ENCODE measurements at regions not wholly inside any gene's neighbourhood (a gene's known extent, or its start where the extent isn't known, plus 50 kb on each side); places are given as distances from the start of the nearest gene placed in this dataset.

DNA sequence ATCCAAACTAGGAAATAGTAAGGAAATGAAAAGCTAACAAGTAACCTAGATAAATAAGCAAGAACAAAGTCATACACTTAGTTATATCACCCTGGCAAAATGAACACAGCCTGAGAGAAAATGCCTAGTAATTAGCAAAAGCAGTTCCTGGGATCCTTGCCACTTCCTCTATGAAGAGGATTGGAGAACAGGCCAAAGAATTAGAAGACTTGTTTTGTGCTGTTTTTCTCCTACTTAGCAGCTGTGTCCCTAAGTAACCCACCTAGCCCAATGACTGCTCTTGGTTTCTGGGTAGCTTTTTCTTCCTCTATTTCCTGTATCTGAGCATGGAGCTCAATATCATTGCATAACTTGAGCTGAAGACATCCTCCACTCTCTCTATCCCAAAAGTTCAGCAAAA, 713.9 kb downstream of the ETS1 start:
- Histone ChIP-seq H3K36me3 (no peaks in the 10 kb centered on the region), H3K9me3 (replicated peaks) (no peaks in the 10 kb centered on the region), H3K27me3 (no peaks in the 10 kb centered on the region), H3K4me3 (no peak overlapping the region), H3K4me1 (no peaks in the 10 kb centered on the region; the same call in none of the 2 replicates), H3K27ac (no peak overlapping the region)
- DNase-seq = no peak

DNA sequence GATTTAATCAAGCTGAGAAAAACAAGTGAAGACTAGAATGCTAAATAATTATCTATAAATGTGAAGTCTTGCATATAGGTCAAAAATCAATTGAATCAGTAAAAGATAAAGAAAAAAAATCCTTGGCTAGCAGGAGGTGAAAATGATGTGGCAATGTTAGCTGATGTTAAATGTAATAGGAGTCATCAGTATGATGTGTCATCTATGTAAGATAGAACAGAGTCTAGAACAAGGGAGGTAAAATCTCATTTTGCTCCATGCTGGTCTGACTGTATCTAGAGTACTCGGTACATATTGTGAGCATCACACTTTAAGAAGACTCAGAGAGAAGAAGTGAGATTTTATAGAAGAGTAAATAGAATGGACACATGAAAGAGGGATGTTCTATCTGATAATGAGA, 721.2 kb downstream of the ETS1 start:
- DNase-seq = no peak
- H3K4me3 ChIP-seq = no peak overlapping the region
- H3K4me1 ChIP-seq = no peaks in the 10 kb centered on the region
- no peaks in the 10 kb centered on the region for H3K36me3 ChIP-seq
- no peaks in the 10 kb centered on the region for H3K27me3 ChIP-seq
- no peaks in the 10 kb centered on the region for H3K9me3 ChIP-seq (replicated peaks)
- no peak overlapping the region for H3K27ac ChIP-seq

DNA sequence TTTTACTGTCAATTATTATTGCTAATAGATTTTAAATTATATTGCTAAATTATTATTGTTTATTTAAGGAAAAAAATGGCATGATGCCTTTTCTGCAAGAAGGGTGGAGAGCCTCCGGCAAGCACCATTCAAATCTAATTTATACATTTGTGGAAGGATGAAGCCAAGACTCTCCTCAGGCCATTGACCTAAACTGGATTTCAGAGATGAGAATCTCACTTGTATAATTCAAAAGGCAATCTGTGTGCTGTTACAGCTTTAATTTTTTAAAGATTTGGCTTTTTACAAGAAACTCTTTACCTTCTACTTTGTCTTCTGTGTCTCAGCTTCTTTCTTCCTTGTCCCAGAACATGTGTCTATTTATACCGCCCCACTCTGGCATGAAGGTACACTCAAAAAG, 722.5 kb downstream of the ETS1 start:
- no peak for DNase-seq
- no peak overlapping the region for H3K27ac ChIP-seq
- no peaks in the 10 kb centered on the region for H3K9me3 ChIP-seq (replicated peaks)
- H3K27me3 ChIP-seq = no peaks in the 10 kb centered on the region
- H3K4me3 ChIP-seq = no peak overlapping the region
- H3K36me3 ChIP-seq = no peaks in the 10 kb centered on the region
- H3K4me1 ChIP-seq = no peaks in the 10 kb centered on the region

DNA sequence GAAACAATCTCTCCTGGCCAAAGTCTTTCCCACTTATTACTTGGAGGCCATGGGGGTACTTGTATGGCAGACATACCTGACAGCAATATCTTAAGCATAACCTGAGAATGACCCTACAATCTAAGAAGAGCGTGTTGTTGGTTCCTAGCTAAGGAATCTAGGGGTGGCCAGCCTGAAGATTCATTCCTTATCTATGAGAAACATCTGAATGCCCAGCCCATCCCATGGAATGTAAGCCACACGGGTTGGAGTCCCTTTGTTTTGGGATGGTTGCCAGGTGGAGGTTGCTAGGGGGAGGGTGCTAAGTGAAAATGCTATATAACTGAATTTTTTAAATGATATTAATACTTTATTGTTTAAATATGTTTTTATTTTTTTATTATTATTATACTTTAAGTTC, 725.0 kb downstream of the ETS1 start:
- Histone ChIP-seq H3K9me3 (replicated peaks) (no peaks in the 10 kb centered on the region), H3K36me3 (no peaks in the 10 kb centered on the region), H3K27me3 (no peaks in the 10 kb centered on the region), H3K27ac (no peak overlapping the region), H3K4me1 (no peaks in the 10 kb centered on the region), H3K4me3 (no peak overlapping the region)
- DNase-seq = peak in 1 of 2 experiments; percentile 9

DNA sequence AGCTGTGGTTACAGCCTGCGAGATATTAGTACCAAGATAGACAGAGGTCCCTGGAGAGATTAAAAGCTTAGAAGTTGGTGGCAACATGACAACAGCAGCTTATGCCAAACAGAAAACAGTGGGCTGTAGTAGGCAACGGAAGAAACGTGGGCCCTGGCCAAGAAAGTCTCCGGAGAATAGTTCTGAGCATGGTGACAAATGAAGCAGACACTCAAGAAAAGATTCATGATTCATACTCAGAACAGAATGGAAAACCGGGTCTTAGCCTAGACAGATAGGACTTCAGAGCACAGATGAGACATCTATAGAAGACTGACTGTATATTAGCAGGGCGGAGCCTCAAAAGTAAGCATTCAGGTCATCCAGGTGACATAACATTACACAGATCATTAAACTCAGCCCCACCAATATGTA, 727.4 kb downstream of the ETS1 start:
- H3K4me1 ChIP-seq = no peaks in the 10 kb centered on the region
- H3K36me3 ChIP-seq = no peaks in the 10 kb centered on the region
- no peak overlapping the region for H3K4me3 ChIP-seq
- no peaks in the 10 kb centered on the region for H3K9me3 ChIP-seq (replicated peaks)
- H3K27me3 ChIP-seq = no peaks in the 10 kb centered on the region
- no peak overlapping the region for H3K27ac ChIP-seq
- DNase-seq = no peak

DNA sequence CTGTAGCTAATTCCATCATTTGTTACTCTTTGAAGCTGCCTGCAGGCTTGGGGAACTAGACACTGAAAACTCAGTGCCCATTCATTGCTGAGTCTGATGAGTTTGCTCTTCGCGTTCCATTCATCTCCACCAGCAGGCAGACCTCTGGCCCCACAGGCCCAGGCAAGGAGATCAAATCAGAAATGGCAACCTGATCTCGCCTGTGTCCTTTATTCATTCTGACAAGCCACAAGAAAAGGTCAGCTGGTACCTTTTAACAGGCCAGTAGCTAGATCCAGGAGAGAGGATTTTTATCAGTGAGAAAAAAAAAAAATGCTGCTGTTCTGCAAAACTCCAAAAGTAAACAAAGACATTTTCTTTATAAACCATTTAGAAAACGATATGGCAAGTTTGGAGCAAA, 742.5 kb downstream of the ETS1 start:
- no peak for DNase-seq
- Histone ChIP-seq H3K27ac (no peak overlapping the region), H3K36me3 (no peaks in the 10 kb centered on the region), H3K9me3 (replicated peaks) (no peaks in the 10 kb centered on the region), H3K4me3 (no peak overlapping the region), H3K4me1 (no peaks in the 10 kb centered on the region), H3K27me3 (no peaks in the 10 kb centered on the region)

DNA sequence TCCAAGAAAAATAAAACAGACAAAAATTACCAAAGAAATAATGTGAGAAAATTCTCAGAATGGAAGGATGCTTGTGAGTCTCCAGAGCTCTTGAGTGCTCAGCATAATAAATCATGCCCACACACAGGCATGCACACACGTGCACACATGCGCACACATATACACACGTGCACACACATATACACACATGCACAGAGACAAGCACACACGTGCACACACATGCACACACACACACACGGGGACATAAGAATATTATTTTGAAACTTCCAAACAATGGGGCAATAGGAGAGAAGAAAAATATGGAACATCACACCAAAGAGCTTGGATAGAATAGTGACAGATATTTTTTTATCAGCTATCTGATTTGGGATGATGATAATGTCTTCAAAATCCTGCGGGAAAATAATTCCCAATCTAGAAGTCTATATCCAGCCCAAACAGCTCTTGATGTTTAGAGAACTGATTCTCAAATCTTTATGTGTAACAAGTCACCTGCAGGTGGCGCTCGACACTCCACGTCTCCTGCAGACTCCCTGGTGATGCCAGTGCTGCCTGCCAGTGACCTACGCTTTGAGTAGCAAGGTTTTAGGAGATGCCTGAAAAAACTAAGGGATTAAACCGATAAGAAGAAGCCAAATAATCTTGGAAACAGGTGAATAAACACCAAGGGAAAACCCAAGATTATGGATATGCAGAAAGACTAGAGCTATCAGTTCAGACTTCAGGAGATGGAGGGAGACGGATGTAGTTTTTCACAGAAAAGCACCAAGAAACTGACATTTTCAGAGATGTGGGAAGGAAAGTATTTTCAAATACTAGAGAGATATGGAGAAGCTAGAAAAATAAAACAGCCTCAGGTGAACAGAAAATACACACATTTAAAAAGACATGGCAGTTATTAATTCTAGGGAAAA, 743.6 kb downstream of the ETS1 start:
- Histone ChIP-seq H3K4me1 (no peaks in the 10 kb centered on the region), H3K4me3 (no peak overlapping the region), H3K36me3 (no peaks in the 10 kb centered on the region), H3K27me3 (no peaks in the 10 kb centered on the region), H3K27ac (no peak overlapping the region), H3K9me3 (replicated peaks) (no peaks in the 10 kb centered on the region)
- DNase-seq = peak; percentile 62 to 72

DNA sequence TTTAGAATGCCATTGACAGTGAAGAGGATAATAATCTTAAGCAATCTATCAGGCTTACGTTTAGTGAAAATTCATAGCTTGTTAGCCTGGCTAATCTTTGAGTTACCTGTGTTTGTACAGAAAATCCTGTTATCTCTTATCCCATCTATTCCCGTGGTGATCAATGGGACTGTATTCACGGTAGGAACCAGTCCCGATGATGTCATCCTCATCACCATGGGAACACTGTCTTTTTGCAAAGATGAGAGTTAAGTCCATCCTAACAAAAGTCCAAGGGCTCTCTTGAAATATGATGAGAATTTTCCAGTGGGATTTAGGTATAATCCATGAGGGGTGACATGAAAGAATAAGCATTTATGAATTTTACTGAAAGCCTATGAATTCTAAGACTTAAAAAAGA, 762.2 kb downstream of the ETS1 start:
- Histone ChIP-seq H3K4me1 (no peaks in the 10 kb centered on the region), H3K36me3 (no peaks in the 10 kb centered on the region), H3K27me3 (no peaks in the 10 kb centered on the region), H3K27ac (no peak overlapping the region), H3K9me3 (replicated peaks) (no peaks in the 10 kb centered on the region), H3K4me3 (no peak overlapping the region)
- DNase-seq = no peak

DNA sequence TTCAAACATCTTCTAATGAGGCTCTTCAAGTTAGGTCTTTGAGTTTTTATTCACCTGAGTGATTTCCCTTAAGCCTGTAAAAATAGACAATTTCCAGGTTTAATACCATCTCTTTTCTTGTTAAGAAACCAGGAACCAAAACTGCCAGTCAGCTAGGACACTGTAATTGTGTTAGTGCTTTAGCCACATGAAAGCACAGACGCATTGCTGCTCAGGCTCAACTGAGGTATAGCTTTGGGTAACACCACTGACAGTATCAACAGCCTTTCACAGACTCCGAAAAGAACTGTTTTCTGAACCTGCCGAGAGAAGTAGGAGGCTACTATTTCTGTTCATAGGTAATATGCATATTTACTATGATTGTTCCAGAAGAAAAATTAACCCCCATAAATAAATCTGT, 768.7 kb downstream of the ETS1 start:
- Histone ChIP-seq H3K27ac (no peak overlapping the region), H3K4me3 (no peak overlapping the region), H3K4me1 (no peaks in the 10 kb centered on the region), H3K9me3 (replicated peaks) (no peaks in the 10 kb centered on the region), H3K36me3 (no peaks in the 10 kb centered on the region), H3K27me3 (no peaks in the 10 kb centered on the region)
- no peak for DNase-seq

DNA sequence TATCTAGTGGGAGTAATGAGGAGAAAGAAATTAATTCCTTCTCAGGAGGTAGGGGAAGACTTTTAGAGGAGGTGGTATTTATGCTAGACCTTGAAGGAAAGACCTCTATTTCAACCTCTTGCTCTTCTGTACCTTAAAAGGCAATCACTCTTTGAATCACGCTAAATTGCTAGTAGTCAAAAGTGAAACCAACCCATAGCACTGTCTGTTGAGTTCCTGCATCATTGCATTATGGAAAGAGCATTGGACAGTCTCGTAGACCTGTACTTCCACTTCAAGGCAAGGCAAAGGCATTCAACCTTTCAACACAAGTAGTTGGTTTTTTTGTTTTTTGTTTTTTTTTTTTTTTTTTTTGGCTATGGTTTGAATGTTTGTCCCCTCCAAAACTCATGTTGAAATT, 770.4 kb downstream of the ETS1 start:
- no peak for DNase-seq
- no peak overlapping the region for H3K4me3 ChIP-seq
- no peaks in the 10 kb centered on the region for H3K36me3 ChIP-seq
- no peak overlapping the region for H3K27ac ChIP-seq
- no peaks in the 10 kb centered on the region for H3K9me3 ChIP-seq (replicated peaks)
- no peaks in the 10 kb centered on the region for H3K4me1 ChIP-seq
- H3K27me3 ChIP-seq = no peaks in the 10 kb centered on the region

DNA sequence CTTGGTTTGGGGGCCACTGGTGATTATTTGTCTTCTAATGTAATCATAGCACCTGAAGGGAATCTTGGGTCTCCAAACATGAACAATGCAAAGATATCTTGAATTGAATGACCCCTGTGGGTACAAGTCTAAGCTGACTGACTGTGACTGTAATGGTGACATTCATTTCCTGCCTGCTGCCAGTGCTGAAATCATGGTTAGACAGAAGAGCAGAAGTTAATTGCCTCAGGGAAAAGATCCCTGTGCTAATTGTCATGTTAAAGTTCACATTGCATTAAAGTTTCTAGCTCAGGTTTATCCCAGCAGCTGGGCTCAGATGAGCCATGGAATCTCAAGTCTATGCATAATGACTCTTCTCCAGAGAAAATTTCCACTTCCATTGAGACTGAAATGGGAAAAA, 772.0 kb downstream of the ETS1 start:
- H3K4me1 ChIP-seq = no peaks in the 10 kb centered on the region
- H3K27ac ChIP-seq = no peak overlapping the region
- H3K4me3 ChIP-seq = no peak overlapping the region
- no peaks in the 10 kb centered on the region for H3K27me3 ChIP-seq
- no peaks in the 10 kb centered on the region for H3K36me3 ChIP-seq
- no peak for DNase-seq
- H3K9me3 ChIP-seq (replicated peaks) = no peaks in the 10 kb centered on the region

DNA sequence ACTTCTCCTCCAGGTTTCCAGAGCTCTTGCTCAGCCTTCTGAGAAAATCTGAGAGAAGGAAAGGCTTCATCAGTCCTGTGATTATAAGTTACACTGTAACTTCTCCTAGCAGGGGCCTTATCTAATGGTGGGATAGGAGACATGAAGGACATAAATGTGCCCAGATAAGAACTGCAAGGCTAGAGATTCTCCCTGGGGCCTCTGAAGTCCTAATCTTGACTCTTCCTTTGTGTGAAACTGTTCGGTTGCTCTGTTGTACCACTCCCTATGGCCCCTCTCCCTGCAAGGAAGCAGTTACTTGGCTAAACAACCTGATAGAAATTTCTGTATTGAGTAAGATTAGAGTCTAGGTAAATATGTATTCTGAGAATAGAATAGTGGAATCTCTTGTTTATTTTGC, 780.9 kb downstream of the ETS1 start:
- no peak overlapping the region for H3K27ac ChIP-seq
- H3K4me1 ChIP-seq = no peaks in the 10 kb centered on the region
- no peaks in the 10 kb centered on the region for H3K9me3 ChIP-seq (replicated peaks)
- H3K4me3 ChIP-seq = no peak overlapping the region
- H3K36me3 ChIP-seq = no peaks in the 10 kb centered on the region
- no peak for DNase-seq
- H3K27me3 ChIP-seq = no peaks in the 10 kb centered on the region

DNA sequence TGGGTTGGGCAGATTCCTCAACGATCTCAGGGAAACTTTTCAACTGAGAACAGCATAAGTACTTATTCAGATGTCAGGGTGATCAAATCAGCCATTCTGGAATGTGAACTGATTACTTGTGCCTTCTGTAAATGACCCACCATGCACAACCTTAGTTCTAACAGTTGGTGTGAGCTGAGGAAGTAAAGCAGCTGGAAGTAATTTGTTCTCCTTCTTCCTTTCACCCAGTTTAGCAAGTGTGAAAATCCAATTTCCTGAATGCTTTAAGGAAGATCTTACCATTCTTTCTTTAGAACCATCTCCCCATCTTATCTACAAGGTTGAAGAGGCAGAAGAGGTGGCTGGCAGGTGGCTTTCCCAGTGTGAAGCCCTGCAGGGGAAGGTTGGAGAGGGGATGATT, 781.6 kb downstream of the ETS1 start:
- Histone ChIP-seq H3K4me3 (no peak overlapping the region), H3K9me3 (replicated peaks) (no peaks in the 10 kb centered on the region), H3K4me1 (no peaks in the 10 kb centered on the region), H3K27me3 (no peaks in the 10 kb centered on the region), H3K27ac (no peak overlapping the region), H3K36me3 (no peaks in the 10 kb centered on the region)
- no peak for DNase-seq

DNA sequence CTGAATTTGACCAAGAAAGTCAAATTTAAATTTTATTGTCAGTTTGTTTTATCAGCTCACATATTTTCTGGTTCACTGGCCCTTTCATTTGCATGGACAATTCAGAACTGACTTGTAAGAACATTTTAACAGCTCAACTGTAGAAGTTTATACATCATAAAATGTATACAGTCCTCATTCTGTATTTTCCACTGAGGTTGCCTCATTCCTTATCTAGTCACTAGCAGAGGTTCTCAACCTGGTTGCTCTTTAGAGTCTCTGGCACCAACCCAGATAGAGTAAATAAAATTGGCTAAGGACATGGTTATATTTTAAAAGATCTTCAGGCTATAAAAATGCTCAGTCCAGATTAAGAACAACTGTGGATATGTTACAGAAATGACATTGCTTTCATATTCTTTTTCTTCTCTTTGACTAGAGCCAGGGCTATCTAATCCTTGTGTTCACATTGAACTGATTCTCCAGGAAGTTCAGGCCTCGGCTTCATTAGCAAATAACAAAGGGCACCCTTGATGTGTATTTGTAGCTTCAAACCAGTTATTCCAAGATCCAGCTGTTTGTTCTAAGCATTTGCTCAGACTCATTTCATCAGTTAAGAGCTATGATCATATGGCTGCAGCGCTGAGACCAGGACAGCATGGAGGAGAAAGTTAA, 782.5 kb downstream of the ETS1 start:
- Histone ChIP-seq H3K9me3 (replicated peaks) (no peaks in the 10 kb centered on the region), H3K4me1 (no peaks in the 10 kb centered on the region), H3K4me3 (no peak overlapping the region), H3K27ac (no peak overlapping the region), H3K27me3 (no peaks in the 10 kb centered on the region), H3K36me3 (no peaks in the 10 kb centered on the region)
- no peak for DNase-seq

DNA sequence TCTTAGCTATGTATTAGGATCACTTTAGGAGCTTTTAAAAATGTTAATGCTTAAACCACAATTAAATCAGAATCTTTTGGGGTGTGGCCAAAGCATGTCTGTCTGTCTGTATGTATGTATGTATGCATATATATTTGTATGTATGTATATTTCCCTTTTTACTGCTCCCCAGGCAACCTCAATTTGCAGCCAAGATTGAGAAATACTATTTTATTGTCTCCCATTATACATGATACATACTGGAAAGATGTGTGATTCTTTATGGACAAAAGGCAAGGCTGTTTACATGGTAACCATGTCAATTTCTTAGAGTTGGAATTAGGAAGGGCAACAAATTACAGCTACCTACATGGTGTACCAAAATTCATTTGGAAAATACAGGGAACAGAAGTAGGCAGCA, 783.6 kb downstream of the ETS1 start:
- no peaks in the 10 kb centered on the region for H3K36me3 ChIP-seq
- H3K27me3 ChIP-seq = no peaks in the 10 kb centered on the region
- no peak overlapping the region for H3K27ac ChIP-seq
- DNase-seq = no peak
- no peak overlapping the region for H3K4me3 ChIP-seq
- no peaks in the 10 kb centered on the region for H3K9me3 ChIP-seq (replicated peaks)
- H3K4me1 ChIP-seq = no peaks in the 10 kb centered on the region

Data from SJCRH30 (cell line).